ENCODE measurements at regions not wholly inside any gene's neighbourhood (a gene's known extent, or its start where the extent isn't known, plus 50 kb on each side); places are given as distances from the start of the nearest gene placed in this dataset.

DNA sequence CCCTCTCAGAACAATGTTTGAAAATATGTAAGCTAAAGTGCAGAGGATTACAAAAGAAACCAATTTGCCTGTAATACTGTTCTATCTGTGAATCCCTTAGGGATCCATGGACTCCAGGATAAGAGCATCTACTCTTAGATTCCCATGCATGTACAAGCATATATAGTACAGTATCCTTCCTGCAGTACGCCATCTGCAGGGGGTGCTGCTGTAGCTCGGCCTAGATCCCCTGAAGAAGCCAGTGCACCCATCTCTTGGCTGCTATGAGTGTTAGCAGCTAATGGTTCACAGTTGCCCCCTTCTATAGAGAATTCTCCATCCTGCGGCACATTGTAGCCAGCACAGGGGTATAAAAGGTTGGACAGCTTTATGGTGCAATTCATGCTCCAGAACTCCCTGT, 61.8 kb upstream of the SLC30A5 start:
- TF ChIP-seq, protein P1, sequence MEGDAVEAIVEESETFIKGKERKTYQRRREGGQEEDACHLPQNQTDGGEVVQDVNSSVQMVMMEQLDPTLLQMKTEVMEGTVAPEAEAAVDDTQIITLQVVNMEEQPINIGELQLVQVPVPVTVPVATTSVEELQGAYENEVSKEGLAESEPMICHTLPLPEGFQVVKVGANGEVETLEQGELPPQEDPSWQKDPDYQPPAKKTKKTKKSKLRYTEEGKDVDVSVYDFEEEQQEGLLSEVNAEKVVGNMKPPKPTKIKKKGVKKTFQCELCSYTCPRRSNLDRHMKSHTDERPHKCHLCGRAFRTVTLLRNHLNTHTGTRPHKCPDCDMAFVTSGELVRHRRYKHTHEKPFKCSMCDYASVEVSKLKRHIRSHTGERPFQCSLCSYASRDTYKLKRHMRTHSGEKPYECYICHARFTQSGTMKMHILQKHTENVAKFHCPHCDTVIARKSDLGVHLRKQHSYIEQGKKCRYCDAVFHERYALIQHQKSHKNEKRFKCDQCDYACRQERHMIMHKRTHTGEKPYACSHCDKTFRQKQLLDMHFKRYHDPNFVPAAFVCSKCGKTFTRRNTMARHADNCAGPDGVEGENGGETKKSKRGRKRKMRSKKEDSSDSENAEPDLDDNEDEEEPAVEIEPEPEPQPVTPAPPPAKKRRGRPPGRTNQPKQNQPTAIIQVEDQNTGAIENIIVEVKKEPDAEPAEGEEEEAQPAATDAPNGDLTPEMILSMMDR (IDR thresholded peaks at IDR 0.05; ENCODE audit: insufficient read depth, missing control alignments): no peak
- DNase-seq (ENCODE audit: insufficient read length, low spot score): no peak
- no peak for FAIRE-seq

DNA sequence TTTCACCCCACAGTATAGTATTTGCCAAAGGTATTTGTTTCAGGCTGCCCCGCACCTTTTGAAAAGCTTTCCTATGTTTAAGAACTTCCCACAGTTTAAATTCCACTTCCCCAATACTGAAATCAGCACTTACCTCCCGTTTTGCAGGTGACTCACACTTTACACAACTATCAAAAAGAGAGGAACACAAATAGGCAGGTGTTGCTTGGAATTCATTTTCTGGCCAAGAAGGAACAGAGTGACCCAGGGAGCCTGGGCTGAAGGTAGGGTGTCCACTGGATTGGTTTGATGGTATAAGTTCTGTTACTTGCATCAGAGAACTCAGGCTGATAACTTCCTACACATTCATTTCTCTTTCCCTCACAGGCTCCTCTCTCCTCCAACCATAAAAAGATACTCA, 60.1 kb upstream of the SLC30A5 start:
- DNase-seq (ENCODE audit: insufficient read length, low spot score) (no peak), FAIRE-seq (no peak)
- TF ChIP-seq, protein P1 (IDR thresholded peaks at IDR 0.05; ENCODE audit: insufficient read depth, missing control alignments): no peak

DNA sequence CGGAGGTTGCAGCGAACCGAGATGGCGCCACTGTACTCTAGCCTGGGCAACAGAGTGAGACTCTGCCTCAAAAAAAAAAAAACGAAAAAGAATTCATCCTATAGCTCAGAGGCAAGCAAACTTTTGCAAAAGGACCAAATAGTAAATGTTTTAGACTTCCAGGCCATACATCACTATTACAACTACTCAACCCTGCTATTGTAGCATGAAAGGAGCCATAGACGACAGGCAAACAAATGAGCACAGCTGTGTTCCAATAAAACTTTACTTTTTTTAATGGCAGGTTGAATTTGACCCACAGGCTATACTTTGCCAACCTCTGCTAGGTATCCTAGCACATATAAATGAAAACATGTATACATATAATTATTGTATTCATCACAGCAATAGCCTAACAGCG, 58.9 kb upstream of the SLC30A5 start:
- FAIRE-seq (no peak), DNase-seq (ENCODE audit: insufficient read length, low spot score) (no peak)
- TF ChIP-seq, protein P1 (IDR thresholded peaks at IDR 0.05; ENCODE audit: insufficient read depth, missing control alignments): no peak

DNA sequence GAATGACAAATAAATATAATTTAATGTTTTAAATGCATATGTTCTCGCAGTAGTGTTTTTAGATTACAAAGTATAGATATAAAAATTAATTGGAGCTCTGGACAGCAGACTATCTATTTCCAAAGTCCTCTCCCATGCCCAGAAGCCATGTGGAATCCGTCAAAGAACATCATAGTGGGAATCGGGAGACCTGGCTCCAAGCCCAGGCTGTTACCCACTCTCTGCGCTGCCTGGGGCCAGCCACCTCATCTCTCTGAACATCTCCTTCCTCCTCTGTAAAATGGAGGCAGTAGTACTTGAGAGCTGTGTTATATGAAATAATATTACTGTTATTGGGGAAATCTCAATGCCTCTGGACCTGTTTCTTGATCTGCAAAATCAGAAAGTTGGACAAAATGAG, 58.1 kb upstream of the SLC30A5 start:
- TF ChIP-seq, protein P1 (IDR thresholded peaks at IDR 0.05; ENCODE audit: insufficient read depth, missing control alignments): no peak
- no peak for FAIRE-seq
- no peak for DNase-seq (ENCODE audit: insufficient read length, low spot score)

DNA sequence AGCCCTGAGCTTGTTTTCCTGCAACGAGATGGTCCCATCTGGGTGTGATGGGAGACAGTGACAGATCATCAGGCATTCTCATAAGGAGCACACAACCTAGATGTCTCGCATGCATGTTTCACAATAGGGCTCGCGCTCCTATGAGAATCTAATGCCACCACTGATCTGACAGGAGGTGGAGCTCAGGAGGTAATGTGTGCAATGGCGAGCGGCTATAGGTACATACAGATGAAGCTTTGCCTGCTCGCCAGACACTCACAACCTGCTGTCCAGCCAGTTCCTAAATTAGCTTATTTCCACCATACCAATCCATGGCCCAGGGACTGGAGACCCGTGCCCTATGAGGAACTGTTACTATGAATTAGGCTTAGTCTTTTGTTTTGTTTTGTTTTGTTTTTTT, 55.3 kb upstream of the SLC30A5 start:
- DNase-seq (ENCODE audit: insufficient read length, low spot score) (no peak), FAIRE-seq (no peak)
- TF ChIP-seq, protein P1 (IDR thresholded peaks at IDR 0.05; ENCODE audit: insufficient read depth, missing control alignments): no peak

DNA sequence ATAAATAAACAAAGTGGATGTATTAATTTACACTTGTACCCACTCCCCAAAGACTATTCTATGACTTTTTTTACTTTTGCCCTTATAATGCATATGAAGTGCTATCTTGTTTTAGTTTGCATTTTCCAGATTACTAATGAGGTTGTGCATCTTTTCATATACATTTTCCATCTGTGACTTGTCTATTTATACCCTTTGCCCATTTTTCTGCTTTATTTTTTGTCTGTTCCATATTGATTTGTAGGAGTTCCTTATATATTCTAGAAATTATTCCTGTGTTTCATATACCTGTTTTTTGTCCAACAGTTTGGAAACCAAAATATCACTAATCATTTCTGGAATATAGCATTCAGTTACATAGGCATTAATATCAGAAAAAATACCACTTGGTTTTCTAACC, 54.0 kb upstream of the SLC30A5 start:
- FAIRE-seq: no peak
- no peak for DNase-seq (ENCODE audit: insufficient read length, low spot score)
- TF ChIP-seq, protein P1 (IDR thresholded peaks at IDR 0.05; ENCODE audit: insufficient read depth, missing control alignments): no peak

DNA sequence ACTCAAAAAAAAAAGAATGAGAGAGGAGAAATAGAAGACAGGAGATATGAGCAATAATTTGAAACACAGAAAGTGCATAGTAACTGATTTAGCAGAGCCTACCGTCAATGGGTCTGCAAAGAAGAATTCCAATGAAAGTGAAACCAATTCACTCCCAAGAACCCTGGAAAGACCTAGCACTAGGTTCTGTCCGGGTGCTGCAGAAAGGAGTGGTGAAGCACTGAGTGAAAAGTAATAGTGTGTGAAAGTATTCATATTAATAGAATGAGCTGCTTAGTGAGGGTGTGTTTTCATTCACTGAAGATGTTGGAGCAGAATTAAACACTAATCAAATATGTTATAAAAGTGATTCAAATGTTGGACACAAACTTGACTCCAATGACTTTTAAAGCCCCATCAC, 51.3 kb upstream of the SLC30A5 start:
- DNase-seq (ENCODE audit: insufficient read length, low spot score) (no peak), FAIRE-seq (no peak)
- TF ChIP-seq, protein P1 (IDR thresholded peaks at IDR 0.05; ENCODE audit: insufficient read depth, missing control alignments): no peak

Data from D721Med (cell line).